H1 (cell line): ENCODE measurements at regions not wholly inside any gene's neighbourhood (a gene's known extent, or its start where the extent isn't known, plus 50 kb on each side); places are given as distances from the start of the nearest gene placed in this dataset.

Experiments used
- CTCF ChIA-PET: fragments of 300-600 bp; sonication (Branson Sonifier 250); formaldehyde crosslinking; loops from one replicate; lab custom pipeline; 2021; ENCODE audit not compliant: partially characterized antibody; lab: Charles Lee
- POLR2A ChIA-PET: fragments of 300-600 bp; sonication (Branson Sonifier 250); formaldehyde crosslinking; loops from one replicate; lab custom pipeline; 2021; ENCODE audit warnings: inconsistent platforms; ENCODE audit not compliant: partially characterized antibody; lab: Charles Lee
- DNase-seq, 2 experiments: peaks; one replicate each; pipeline versions ENCODE4 v3.0.0 to v3.0.0-alpha.2; 2010 to 2022; ENCODE audit warnings: low spot score in 2 of 2, low read depth in 1 of 2, mixed read lengths in 1 of 2
- FAIRE-seq: peaks from 2 replicates; lab custom pipeline; 2011; peaks lifted over from hg19 to GRCh38; lab: Jason Lieb, UNC
- H2AFZ ChIP-seq: 2 replicates; pipeline ENCODE4 v1.8.1; 2012; ENCODE audit warnings: low read length, inconsistent platforms
- H2AK5ac ChIP-seq: 2 replicates; pipeline ENCODE4 v1.6.1; 2013; ENCODE audit warnings: low read depth, low read length
- H2BK120ac ChIP-seq: replicated peaks from 2 replicates; pipeline ENCODE3; 2013; ENCODE audit warnings: low read depth, low read length, inconsistent platforms
- H2BK12ac ChIP-seq: 2 replicates; pipeline ENCODE4 v1.6.1; 2013; ENCODE audit warnings: low read depth, low read length
- H2BK15ac ChIP-seq: 2 replicates; pipeline ENCODE4 v1.6.1; 2013; ENCODE audit warnings: low read length
- H2BK20ac ChIP-seq: 2 replicates; pipeline ENCODE4 v1.6.1; 2013; ENCODE audit warnings: low read length
- H2BK5ac ChIP-seq: 2 replicates; pipeline ENCODE4 v1.6.1; 2013; ENCODE audit warnings: low read depth, low read length
- H3K14ac ChIP-seq: 2 replicates; pipeline ENCODE4 v1.6.1; 2013; ENCODE audit warnings: inconsistent platforms; ENCODE audit not compliant: insufficient read length
- H3K18ac ChIP-seq: 2 replicates; pipeline ENCODE4 v1.6.1; 2013; ENCODE audit warnings: low read length; ENCODE audit errors: extremely low read depth
- H3K23ac ChIP-seq: 2 replicates; pipeline ENCODE4 v1.6.1; 2013; ENCODE audit warnings: inconsistent platforms; ENCODE audit not compliant: insufficient read length
- H3K23me2 ChIP-seq: 2 replicates; pipeline ENCODE4 v1.6.1; 2013; ENCODE audit warnings: low read depth, low read length
- H3K27ac ChIP-seq: 2 replicates; pipeline ENCODE4 v1.6.1; 2011; ENCODE audit warnings: low read depth, low read length, inconsistent platforms
- H3K27me3 ChIP-seq, 4 experiments: replicated peaks in 1 of 4; 1 replicate in 1 of 4; 2 replicates in 3 of 4; pipeline versions ENCODE4 v1.6.1 to v1.8.1; 2011 to 2013; ENCODE audit warnings: low read length in 3 of 4, mild to moderate bottlenecking in 3 of 4, inconsistent platforms in 2 of 4, mixed read lengths in 2 of 4, moderate library complexity in 1 of 4; ENCODE audit not compliant: control insufficient read depth in 3 of 4, insufficient read depth in 3 of 4; ENCODE audit errors: extremely low read depth in 1 of 4
- H3K36me3 ChIP-seq, 4 experiments: 2 replicates each; pipeline versions ENCODE4 v1.6.1 to v1.8.1; 2011 to 2013; ENCODE audit warnings: mild to moderate bottlenecking in 4 of 4, low read length in 3 of 4, moderate library complexity in 2 of 4, control low read depth in 1 of 4, inconsistent platforms in 1 of 4; ENCODE audit not compliant: insufficient read depth in 4 of 4, control insufficient read depth in 2 of 4
- H3K4ac ChIP-seq: replicated peaks from 2 replicates; pipeline ENCODE3; 2013; ENCODE audit warnings: low read length, low read depth, mixed read lengths, inconsistent platforms; ENCODE audit not compliant: insufficient read length
- H3K4me1 ChIP-seq, 4 experiments: replicated peaks in 1 of 4; 1 replicate in 1 of 4; 2 replicates in 3 of 4; pipeline versions ENCODE4 v1.6.1 to v1.8.1; 2011 to 2013; ENCODE audit warnings: low read length in 3 of 4, inconsistent platforms in 2 of 4, mixed read lengths in 1 of 4; ENCODE audit not compliant: insufficient read depth in 4 of 4, control insufficient read depth in 3 of 4
- H3K4me2 ChIP-seq, 2 experiments: 2 replicates each; pipeline versions ENCODE4 v1.6.1 to v1.8.1; 2011 to 2013; ENCODE audit warnings: low read depth in 2 of 2, low read length in 2 of 2, control low read depth in 1 of 2, inconsistent platforms in 1 of 2, mild to moderate bottlenecking in 1 of 2; ENCODE audit not compliant: insufficient read depth in 1 of 2
- H3K4me3 ChIP-seq, 4 experiments: fragments of 200-600, 300-600 bp in 1 of 4; sonication (generic), shearing (Covaris generic), sonication (Bioruptor Twin) in 1 of 4; 2 replicates each; pipeline versions ENCODE4 v1.5.1 to v1.8.1; 2011 to 2016; ENCODE audit warnings: low read length in 4 of 4, low read depth in 3 of 4, control low read depth in 2 of 4, inconsistent platforms in 2 of 4, mild to moderate bottlenecking in 2 of 4, mixed read lengths in 1 of 4, moderate library complexity in 1 of 4; ENCODE audit not compliant: insufficient read depth in 2 of 4; ENCODE audit errors: extremely low read depth in 1 of 4
- H3K56ac ChIP-seq: replicated peaks from 2 replicates; pipeline ENCODE3; 2013; ENCODE audit warnings: low read depth, mild to moderate bottlenecking, mixed read lengths, low read length, inconsistent platforms; ENCODE audit not compliant: insufficient read length
- H3K79me1 ChIP-seq: 2 replicates; pipeline ENCODE4 v1.6.1; 2013; ENCODE audit warnings: low read depth, low read length, control low read depth
- H3K79me2 ChIP-seq, 2 experiments: 2 replicates each; pipeline versions ENCODE4 v1.6.1 to v1.8.1; 2012 to 2013; ENCODE audit warnings: low read length in 2 of 2, mild to moderate bottlenecking in 2 of 2, inconsistent platforms in 1 of 2; ENCODE audit not compliant: insufficient read depth in 2 of 2, control insufficient read depth in 1 of 2
- H3K9ac ChIP-seq, 4 experiments: replicated peaks in 1 of 4; 1 replicate in 1 of 4; 2 replicates in 3 of 4; pipeline versions ENCODE4 v1.6.1 to v1.8.1; 2011 to 2013; ENCODE audit warnings: low read depth in 3 of 4, low read length in 3 of 4, control low read depth in 2 of 4, mild to moderate bottlenecking in 2 of 4, moderate library complexity in 2 of 4, inconsistent platforms in 1 of 4; ENCODE audit errors: extremely low read depth in 1 of 4
- H3K9me3 ChIP-seq, 2 experiments: 2 replicates each; pipeline versions ENCODE4 v1.6.1 to v1.8.1; 2012 to 2013; ENCODE audit warnings: mild to moderate bottlenecking in 2 of 2, moderate library complexity in 2 of 2, control low read depth in 1 of 2, inconsistent platforms in 1 of 2, low read depth in 1 of 2, low read length in 1 of 2, mixed read lengths in 1 of 2; ENCODE audit not compliant: insufficient read depth in 2 of 2
- H4K20me1 ChIP-seq, 2 experiments: replicated peaks in 1 of 2; 2 replicates each; pipeline versions ENCODE3 to v1.8.1; 2011 to 2013; ENCODE audit warnings: inconsistent platforms in 2 of 2, low read length in 2 of 2, mild to moderate bottlenecking in 1 of 2; ENCODE audit not compliant: insufficient read depth in 2 of 2, control insufficient read depth in 1 of 2
- H4K5ac ChIP-seq: 2 replicates; pipeline ENCODE4 v1.6.1; 2013; ENCODE audit warnings: low read length, low read depth, mixed read lengths, inconsistent platforms; ENCODE audit not compliant: insufficient read length
- H4K8ac ChIP-seq: 2 replicates; pipeline ENCODE4 v1.8.0; 2013; ENCODE audit warnings: mild to moderate bottlenecking, moderate library complexity, low read length, inconsistent platforms; ENCODE audit not compliant: insufficient read depth; ENCODE audit errors: extremely low read depth
- H4K91ac ChIP-seq: replicated peaks from 2 replicates; pipeline ENCODE3; 2013; ENCODE audit warnings: low read length, mixed read lengths, inconsistent platforms; ENCODE audit not compliant: insufficient read length
- EGR1 ChIP-seq: IDR thresholded peaks from 2 replicates; pipeline ENCODE4 v1.6.1; 2011; ENCODE audit warnings: low read depth, low read length, borderline replicate concordance
- RAD21 ChIP-seq, 2 experiments: IDR thresholded peaks in 1 of 2; conservative IDR thresholded peaks in 1 of 2; 2 replicates each; pipeline ENCODE4 v1.6.1; 2011; ENCODE audit warnings: low read depth in 2 of 2, low read length in 2 of 2, improper control_type of control experiment in 1 of 2, inconsistent platforms in 1 of 2, mild to moderate bottlenecking in 1 of 2, moderate library complexity in 1 of 2
- WGBS, 2 experiments: shearing (Covaris generic) in 1 of 2; methylation state at CpG; one replicate each; pipeline versions ENCODE4 v1.1.6 to v1.1.7; 2013 to 2015; ENCODE audit warnings: low lambda C conversion rate in 2 of 2, mixed read lengths in 2 of 2, inconsistent platforms in 1 of 2, low coverage in 1 of 2, missing lambda C conversion rate in 1 of 2; ENCODE audit not compliant: insufficient replicate concordance in 2 of 2, insufficient coverage in 1 of 2, insufficient read length in 1 of 2; ENCODE audit errors: extremely low coverage in 1 of 2, missing lambda C conversion rate in 1 of 2; 5-methylcytosine and 5-hydroxymethylcytosine counted together

GRCh38 chr13:24012648-24013047 is 115.3 kb upstream of the C1QTNF9B start:
- DNase-seq, result no peak
- H3K27me3 ChIP-seq, result no peaks in the 10 kb centered on the region
- H2BK120ac ChIP-seq, result no peak overlapping the region
- no peaks in the 10 kb centered on the region; the same call in none of the 2 replicates for H3K79me1 ChIP-seq
- no peak overlapping the region for H4K8ac ChIP-seq
- no peaks in the 10 kb centered on the region for H3K4me1 ChIP-seq
- CTCF ChIA-PET, result interaction anchor here (0.5 to 1.5 kb wide), 4 partner anchors 53 to 220 kb away, joined by 3 to 5 read pairs (median 4); no protein-coding TSS in a partner anchor
- no peaks in the 10 kb centered on the region for H4K20me1 ChIP-seq
- no peak overlapping the region for H3K14ac ChIP-seq
- no peak overlapping the region for H4K5ac ChIP-seq
- H4K91ac ChIP-seq, result no peak overlapping the region
- no peak for FAIRE-seq
- H3K4ac ChIP-seq, result no peak overlapping the region
- 92% methylated on average over 10 of the region's 10 CpGs; no CpG with 5 or more reads in 1 of the 2 experiments for WGBS, 2 experiments
- H2BK15ac ChIP-seq, result no peak overlapping the region
- no peaks in the 10 kb centered on the region for H3K79me2 ChIP-seq
- H3K4me2 ChIP-seq, result no peak overlapping the region
- H3K27ac ChIP-seq, result no peak overlapping the region
- no peak overlapping the region for H2BK5ac ChIP-seq
- no peak overlapping the region for H3K4me3 ChIP-seq
- no peaks in the 10 kb centered on the region for H3K9me3 ChIP-seq
- POLR2A ChIA-PET, result no interaction called here
- no peaks in the 10 kb centered on the region for H3K36me3 ChIP-seq
- no peak overlapping the region for H2BK12ac ChIP-seq
- H3K23ac ChIP-seq, result no peak overlapping the region
- TF ChIP-seq EGR1 (no peak), RAD21 (IDR thresholded peaks at IDR 0.05 in 1 of 2, conservative IDR thresholded peaks at IDR 0.05 in 1 of 2; ENCODE audit: low read depth in 2 of 2, low read length in 2 of 2) (0 out of 4 replicates have a peak, but pooled peaks of 1 of the 2 experiments have one; percentile 11)
- H2AK5ac ChIP-seq, result no peak overlapping the region
- H2AFZ ChIP-seq, result no peak overlapping the region
- H3K56ac ChIP-seq, result no peak overlapping the region
- H2BK20ac ChIP-seq, result no peak overlapping the region
- H3K18ac ChIP-seq, result no peak overlapping the region
- H3K23me2 ChIP-seq, result no peaks in the 10 kb centered on the region
- H3K9ac ChIP-seq, result no peak overlapping the region; a peak in 1 of 7 replicates
